ENCODE measurements at regions not wholly inside any gene's neighbourhood (a gene's known extent, or its start where the extent isn't known, plus 50 kb on each side); places are given as distances from the start of the nearest gene placed in this dataset.

DNA sequence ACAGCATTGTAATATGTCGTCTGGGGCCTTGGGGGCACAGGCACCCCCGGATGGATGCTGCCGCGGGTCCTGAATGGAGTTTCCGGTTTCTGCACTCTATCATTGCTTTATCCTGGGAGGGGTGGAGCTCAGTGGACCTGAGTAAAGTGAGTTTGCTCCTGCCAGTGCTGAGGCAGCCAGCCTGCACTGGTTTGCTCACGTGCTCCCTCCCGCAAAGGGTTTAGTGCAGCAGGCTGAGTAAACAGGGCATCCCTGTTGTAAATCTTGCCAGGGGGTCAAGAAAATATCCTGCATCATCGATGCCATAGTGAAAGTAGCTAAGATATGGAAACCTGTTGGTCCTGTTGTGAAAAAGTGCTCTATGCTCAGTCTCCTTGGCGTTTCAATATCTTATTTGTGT is 85.6 kb upstream of the BRINP3 start:
- TF ChIP-seq, protein P1, sequence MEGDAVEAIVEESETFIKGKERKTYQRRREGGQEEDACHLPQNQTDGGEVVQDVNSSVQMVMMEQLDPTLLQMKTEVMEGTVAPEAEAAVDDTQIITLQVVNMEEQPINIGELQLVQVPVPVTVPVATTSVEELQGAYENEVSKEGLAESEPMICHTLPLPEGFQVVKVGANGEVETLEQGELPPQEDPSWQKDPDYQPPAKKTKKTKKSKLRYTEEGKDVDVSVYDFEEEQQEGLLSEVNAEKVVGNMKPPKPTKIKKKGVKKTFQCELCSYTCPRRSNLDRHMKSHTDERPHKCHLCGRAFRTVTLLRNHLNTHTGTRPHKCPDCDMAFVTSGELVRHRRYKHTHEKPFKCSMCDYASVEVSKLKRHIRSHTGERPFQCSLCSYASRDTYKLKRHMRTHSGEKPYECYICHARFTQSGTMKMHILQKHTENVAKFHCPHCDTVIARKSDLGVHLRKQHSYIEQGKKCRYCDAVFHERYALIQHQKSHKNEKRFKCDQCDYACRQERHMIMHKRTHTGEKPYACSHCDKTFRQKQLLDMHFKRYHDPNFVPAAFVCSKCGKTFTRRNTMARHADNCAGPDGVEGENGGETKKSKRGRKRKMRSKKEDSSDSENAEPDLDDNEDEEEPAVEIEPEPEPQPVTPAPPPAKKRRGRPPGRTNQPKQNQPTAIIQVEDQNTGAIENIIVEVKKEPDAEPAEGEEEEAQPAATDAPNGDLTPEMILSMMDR (IDR thresholded peaks at IDR 0.05) = no peak
- no peak for TF ChIP-seq EZH2 (IDR thresholded peaks at IDR 0.05)
